DND-41 (cell line): ENCODE measurements at regions not wholly inside any gene's neighbourhood (a gene's known extent, or its start where the extent isn't known, plus 50 kb on each side); places are given as distances from the start of the nearest gene placed in this dataset.

Experiments used
- EZH2 ChIP-seq: IDR thresholded peaks from 3 replicates; pipeline ENCODE4 v1.6.1; 2012; ENCODE audit warnings: borderline replicate concordance, low read depth, mild to moderate bottlenecking, moderate library complexity, low read length, inconsistent platforms; ENCODE audit not compliant: severe bottlenecking
- TF ChIP-seq, protein P1 (sequence below): IDR thresholded peaks from 2 replicates; pipeline ENCODE4 v1.5.1; 2012; ENCODE audit warnings: borderline replicate concordance, low read length, moderate library complexity, mild to moderate bottlenecking; ENCODE audit not compliant: poor library complexity, severe bottlenecking; ENCODE audit errors: extremely low read depth

GRCh38 chr6:53399027-53399344 is 50.2 kb upstream of the ELOVL5 start:
- TF ChIP-seq EZH2: no peak
- TF ChIP-seq, protein P1, sequence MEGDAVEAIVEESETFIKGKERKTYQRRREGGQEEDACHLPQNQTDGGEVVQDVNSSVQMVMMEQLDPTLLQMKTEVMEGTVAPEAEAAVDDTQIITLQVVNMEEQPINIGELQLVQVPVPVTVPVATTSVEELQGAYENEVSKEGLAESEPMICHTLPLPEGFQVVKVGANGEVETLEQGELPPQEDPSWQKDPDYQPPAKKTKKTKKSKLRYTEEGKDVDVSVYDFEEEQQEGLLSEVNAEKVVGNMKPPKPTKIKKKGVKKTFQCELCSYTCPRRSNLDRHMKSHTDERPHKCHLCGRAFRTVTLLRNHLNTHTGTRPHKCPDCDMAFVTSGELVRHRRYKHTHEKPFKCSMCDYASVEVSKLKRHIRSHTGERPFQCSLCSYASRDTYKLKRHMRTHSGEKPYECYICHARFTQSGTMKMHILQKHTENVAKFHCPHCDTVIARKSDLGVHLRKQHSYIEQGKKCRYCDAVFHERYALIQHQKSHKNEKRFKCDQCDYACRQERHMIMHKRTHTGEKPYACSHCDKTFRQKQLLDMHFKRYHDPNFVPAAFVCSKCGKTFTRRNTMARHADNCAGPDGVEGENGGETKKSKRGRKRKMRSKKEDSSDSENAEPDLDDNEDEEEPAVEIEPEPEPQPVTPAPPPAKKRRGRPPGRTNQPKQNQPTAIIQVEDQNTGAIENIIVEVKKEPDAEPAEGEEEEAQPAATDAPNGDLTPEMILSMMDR: no peak
